Fibroblast of the aortic adventitia (primary cell): ENCODE measurements at regions not wholly inside any gene's neighbourhood (a gene's known extent, or its start where the extent isn't known, plus 50 kb on each side); places are given as distances from the start of the nearest gene placed in this dataset.

ENCODE experiments used
- DNase-seq: peaks from one replicate; pipeline ENCODE4 v3.0.0-alpha.2; 2010; ENCODE audit warnings: low read depth
- H3K4me3 ChIP-seq: 2 replicates; pipeline ENCODE4 v1.5.1; 2011; ENCODE audit warnings: low read depth, mild to moderate bottlenecking, control low read depth, low read length, moderate library complexity
- CTCF ChIP-seq: IDR thresholded peaks from 2 replicates; pipeline ENCODE4 v1.5.1; 2011; ENCODE audit warnings: mild to moderate bottlenecking, low read length, control low read depth, inconsistent platforms; ENCODE audit not compliant: insufficient read depth

- TF ChIP-seq CTCF = no peak
- H3K4me3 ChIP-seq = no peak overlapping the region
- DNase-seq = no peak
These were observed 125.0 kb downstream of the FAT3 start for GRCh38 chr11:92349486-92350156.

GRCh38 chr11:92357344-92357743, 132.7 kb downstream of the FAT3 start:
- TF ChIP-seq CTCF = no peak
- DNase-seq = no peak
- no peak overlapping the region for H3K4me3 ChIP-seq

- no peak overlapping the region for H3K4me3 ChIP-seq
- DNase-seq = no peak
- TF ChIP-seq CTCF = no peak
These were observed 133.2 kb downstream of the FAT3 start for GRCh38 chr11:92357841-92358240.

- no peak for DNase-seq
- no peak overlapping the region for H3K4me3 ChIP-seq
- no peak for TF ChIP-seq CTCF
These were observed 136.9 kb downstream of the FAT3 start for GRCh38 chr11:92361551-92361950.

GRCh38 chr11:92362989-92363388, 138.4 kb downstream of the FAT3 start:
- TF ChIP-seq CTCF = no peak
- no peak overlapping the region for H3K4me3 ChIP-seq
- DNase-seq = no peak

GRCh38 chr11:92364177-92364576, 139.6 kb downstream of the FAT3 start:
- DNase-seq = no peak

More at GRCh38 chr11:92364177-92364576, 139.6 kb downstream of the FAT3 start:
- H3K4me3 ChIP-seq = no peak overlapping the region
- TF ChIP-seq CTCF = no peak
